Trophoblast cell (in vitro differentiated cells and primary cell): ENCODE measurements at regions not wholly inside any gene's neighbourhood (a gene's known extent, or its start where the extent isn't known, plus 50 kb on each side); places are given as distances from the start of the nearest gene placed in this dataset.

Source experiments
- DNase-seq, 2 donors: peaks; one replicate each; pipeline ENCODE4 v3.0.0-alpha.2; 2016
- H2AFZ ChIP-seq: 2 replicates; pipeline ENCODE4 v1.6.1; 2013; ENCODE audit warnings: low read length, moderate library complexity, mild to moderate bottlenecking; ENCODE audit not compliant: insufficient read depth, poor library complexity
- H2AK5ac ChIP-seq: 2 replicates; pipeline ENCODE4 v1.6.1; 2013; ENCODE audit warnings: mild to moderate bottlenecking, low read length
- H2BK120ac ChIP-seq: 2 replicates; pipeline ENCODE4 v1.6.1; 2013; ENCODE audit warnings: low read length, mild to moderate bottlenecking, moderate library complexity; ENCODE audit not compliant: insufficient read depth, poor library complexity
- H2BK12ac ChIP-seq: 2 replicates; pipeline ENCODE4 v1.6.1; 2013; ENCODE audit warnings: mild to moderate bottlenecking, low read length, moderate library complexity
- H2BK5ac ChIP-seq: 2 replicates; pipeline ENCODE4 v1.6.1; 2013; ENCODE audit warnings: low read length, low read depth, moderate library complexity, mild to moderate bottlenecking; ENCODE audit not compliant: poor library complexity
- H3K14ac ChIP-seq: 2 replicates; pipeline ENCODE4 v1.6.1; 2013; ENCODE audit warnings: mild to moderate bottlenecking, low read length
- H3K18ac ChIP-seq: 2 replicates; pipeline ENCODE4 v1.6.1; 2013; ENCODE audit warnings: mild to moderate bottlenecking, low read length
- H3K23ac ChIP-seq: 2 replicates; pipeline ENCODE4 v1.6.1; 2013; ENCODE audit warnings: low read length
- H3K27ac ChIP-seq: 2 replicates; pipeline ENCODE4 v1.5.1; 2013; ENCODE audit warnings: low read depth, mild to moderate bottlenecking, inconsistent platforms, low read length, moderate library complexity
- H3K27me3 ChIP-seq: 2 replicates; pipeline ENCODE4 v1.6.1; 2013; ENCODE audit warnings: inconsistent platforms, mild to moderate bottlenecking, low read length, moderate library complexity; ENCODE audit not compliant: insufficient read depth
- H3K36me3 ChIP-seq, 2 experiments: 1 replicate in 1 of 2; 2 replicates in 1 of 2; pipeline ENCODE4 v1.6.1; 2013; ENCODE audit warnings: low read length in 2 of 2, mild to moderate bottlenecking in 2 of 2, moderate library complexity in 1 of 2; ENCODE audit not compliant: insufficient read depth in 2 of 2, control insufficient read depth in 1 of 2
- H3K4ac ChIP-seq: 2 replicates; pipeline ENCODE4 v1.6.1; 2013; ENCODE audit warnings: low read depth, mild to moderate bottlenecking, low read length, moderate library complexity
- H3K4me1 ChIP-seq, 2 experiments: 1 replicate in 1 of 2; 2 replicates in 1 of 2; pipeline ENCODE4 v1.6.1; 2013; ENCODE audit warnings: low read length in 2 of 2, mild to moderate bottlenecking in 2 of 2, moderate library complexity in 1 of 2; ENCODE audit not compliant: insufficient read depth in 2 of 2, control insufficient read depth in 1 of 2
- H3K4me2 ChIP-seq: 2 replicates; pipeline ENCODE4 v1.6.1; 2013; ENCODE audit warnings: inconsistent platforms, mild to moderate bottlenecking, low read length, moderate library complexity
- H3K4me3 ChIP-seq: 2 replicates; pipeline ENCODE4 v1.5.1; 2013; ENCODE audit warnings: mild to moderate bottlenecking, low read depth, low read length, inconsistent platforms
- H3K79me1 ChIP-seq: one replicate; pipeline ENCODE4 v1.6.1; 2013; ENCODE audit warnings: low read length
- H3K79me2 ChIP-seq: 2 replicates; pipeline ENCODE4 v1.6.1; 2013; ENCODE audit warnings: low read length, mild to moderate bottlenecking; ENCODE audit not compliant: control insufficient read depth, insufficient read depth, poor library complexity
- H3K9ac ChIP-seq: 2 replicates; pipeline ENCODE4 v1.6.1; 2013; ENCODE audit warnings: mild to moderate bottlenecking, low read length
- H3K9me3 ChIP-seq: 2 replicates; pipeline ENCODE4 v1.6.1; 2013; ENCODE audit warnings: low read depth, mild to moderate bottlenecking, control low read depth, inconsistent platforms, low read length; ENCODE audit not compliant: insufficient read depth
- H4K12ac ChIP-seq: 2 replicates; pipeline ENCODE4 v1.6.1; 2013; ENCODE audit warnings: low read depth, mild to moderate bottlenecking, low read length, moderate library complexity
- H4K8ac ChIP-seq: 2 replicates; pipeline ENCODE4 v1.6.1; 2013; ENCODE audit warnings: low read depth, mild to moderate bottlenecking, low read length, moderate library complexity
- H4K91ac ChIP-seq: one replicate; pipeline ENCODE4 v1.6.1; 2013; ENCODE audit warnings: low read depth, mild to moderate bottlenecking, low read length, moderate library complexity
- WGBS: extraction: QIAGEN DNeasy Blood & Tissue Kit; methylation state at CpG from one replicate; pipeline ENCODE4 v1.1.7; 2013; ENCODE audit warnings: missing lambda C conversion rate; ENCODE audit not compliant: insufficient read length, insufficient coverage; ENCODE audit errors: extremely low coverage; 5-methylcytosine and 5-hydroxymethylcytosine counted together

DNA sequence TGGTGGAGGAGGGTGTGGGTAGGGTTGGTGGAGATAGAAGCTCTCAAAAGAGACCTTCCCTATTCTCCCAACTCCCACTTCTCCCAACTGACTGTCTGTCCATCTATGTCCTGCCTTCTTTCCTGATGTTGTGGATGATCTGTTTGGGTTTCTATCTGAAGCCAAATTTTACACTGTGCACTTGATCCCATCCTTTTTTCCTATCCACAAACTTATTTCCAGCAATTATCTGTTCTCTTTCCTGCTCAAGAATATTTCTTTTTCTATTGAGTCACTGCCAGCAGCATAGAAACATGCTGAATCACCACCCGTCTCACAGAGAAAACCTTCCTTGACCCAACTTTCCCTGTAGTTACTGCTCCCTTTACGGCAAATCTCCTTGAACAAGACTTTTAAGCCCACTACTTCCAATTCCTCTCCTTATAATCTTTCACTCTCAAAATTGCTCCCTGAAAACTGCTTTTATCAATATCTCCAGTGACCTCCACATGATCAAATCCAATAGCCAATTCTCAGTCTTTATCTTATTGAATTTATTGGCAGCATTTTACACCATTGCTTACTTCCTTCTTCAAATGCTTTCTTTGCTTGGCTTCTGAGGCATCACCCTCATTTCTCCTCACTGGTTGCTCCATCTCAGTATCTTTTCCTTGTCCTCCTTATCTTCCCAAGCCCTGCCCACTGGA is 141.2 kb upstream of the SLC7A14 start:
- Histone ChIP-seq H3K27ac (peak overlapping the region; percentile 9), H3K18ac (no peak overlapping the region), H2BK120ac (no peak overlapping the region), H3K27me3 (no peaks in the 10 kb centered on the region), H3K36me3 (no peaks in the 10 kb centered on the region), H3K79me1 (no peaks in the 10 kb centered on the region), H2BK5ac (no peak overlapping the region), H3K4me2 (no peak overlapping the region), H4K12ac (no peak overlapping the region), H3K9me3 (no peaks in the 10 kb centered on the region), H3K14ac (no peak overlapping the region), H2AFZ (no peak overlapping the region), H2BK12ac (no peak overlapping the region), H3K4me3 (no peak overlapping the region), H4K8ac (no peak overlapping the region), H4K91ac (no peak overlapping the region), H3K9ac (no peak overlapping the region), H3K4ac (no peak overlapping the region), H3K79me2 (no peaks in the 10 kb centered on the region), H3K4me1 (peaks cover 9 to 11% of the 10 kb centered on the region in 2 experiments), H2AK5ac (no peak overlapping the region), H3K23ac (no peak overlapping the region)
- DNase-seq: peak; percentile 65 to 82
- WGBS: 100% methylated on average over 1 of the region's 2 CpGs

GRCh38 chr3:170725285-170725731 is 139.4 kb upstream of the SLC7A14 start:
- Histone ChIP-seq H4K12ac (no peak overlapping the region), H3K79me1 (no peaks in the 10 kb centered on the region), H2AK5ac (no peak overlapping the region), H3K4ac (no peak overlapping the region), H4K8ac (no peak overlapping the region), H3K4me1 (peaks cover 6 to 8% of the 10 kb centered on the region in 2 experiments), H2AFZ (no peak overlapping the region), H3K9ac (no peak overlapping the region), H3K4me3 (no peak overlapping the region), H3K14ac (no peak overlapping the region), H3K9me3 (no peaks in the 10 kb centered on the region), H3K36me3 (no peaks in the 10 kb centered on the region), H3K27ac (no peak overlapping the region), H2BK120ac (no peak overlapping the region), H3K4me2 (no peak overlapping the region), H3K23ac (no peak overlapping the region), H3K18ac (no peak overlapping the region), H3K27me3 (no peaks in the 10 kb centered on the region), H2BK5ac (no peak overlapping the region), H4K91ac (no peak overlapping the region), H3K79me2 (no peaks in the 10 kb centered on the region), H2BK12ac (no peak overlapping the region)
- no peak for DNase-seq
- no CpG with 5 or more reads among the region's 2 CpGs for WGBS

GRCh38 chr3:170724599-170725280 is 138.9 kb upstream of the SLC7A14 start:
- Histone ChIP-seq H2AK5ac (no peak overlapping the region), H3K79me2 (no peaks in the 10 kb centered on the region), H3K23ac (no peak overlapping the region), H3K4me2 (no peak overlapping the region), H4K8ac (no peak overlapping the region), H3K27ac (no peak overlapping the region), H2BK12ac (no peak overlapping the region), H4K12ac (no peak overlapping the region), H3K4ac (no peak overlapping the region), H3K9ac (no peak overlapping the region), H3K9me3 (no peaks in the 10 kb centered on the region), H3K18ac (no peak overlapping the region), H3K4me3 (no peak overlapping the region), H2BK120ac (no peak overlapping the region), H3K27me3 (no peaks in the 10 kb centered on the region), H4K91ac (no peak overlapping the region), H3K79me1 (no peaks in the 10 kb centered on the region), H3K14ac (no peak overlapping the region), H3K36me3 (no peaks in the 10 kb centered on the region), H2BK5ac (no peak overlapping the region), H2AFZ (no peak overlapping the region), H3K4me1 (peaks cover 2 to 5% of the 10 kb centered on the region in 2 experiments)
- WGBS: no CpG with 5 or more reads among the region's 1 CpG
- DNase-seq: no peak

DNA sequence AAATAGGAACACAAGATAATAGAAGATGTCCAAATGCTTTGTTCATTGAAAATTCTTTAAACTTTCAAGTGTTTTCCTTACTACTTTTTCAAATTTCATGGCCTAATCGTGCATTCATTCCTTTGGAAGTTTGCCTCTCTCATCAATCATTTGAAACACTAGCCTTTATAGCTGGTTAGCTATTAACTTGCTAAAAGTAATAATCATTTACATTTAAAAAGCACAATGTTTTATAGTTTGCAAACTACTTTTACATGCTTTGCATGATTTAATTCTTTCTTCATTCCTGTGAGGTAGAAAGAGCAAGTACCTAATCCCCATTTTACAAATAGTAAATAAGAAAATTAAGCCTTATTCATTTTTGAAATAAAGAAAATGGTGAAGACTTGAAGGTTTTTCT is 137.4 kb upstream of the SLC7A14 start:
- Histone ChIP-seq H3K18ac (no peak overlapping the region), H3K9ac (no peak overlapping the region), H3K4ac (no peak overlapping the region), H2BK12ac (no peak overlapping the region), H2AFZ (no peak overlapping the region), H3K27ac (no peak overlapping the region), H3K79me2 (no peaks in the 10 kb centered on the region), H3K4me1 (peaks cover 2 to 4% of the 10 kb centered on the region in 2 experiments), H4K12ac (no peak overlapping the region), H3K79me1 (no peaks in the 10 kb centered on the region), H3K4me3 (no peak overlapping the region), H3K4me2 (no peak overlapping the region), H3K27me3 (no peaks in the 10 kb centered on the region), H2BK5ac (no peak overlapping the region), H4K8ac (no peak overlapping the region), H3K9me3 (no peaks in the 10 kb centered on the region), H4K91ac (no peak overlapping the region), H2BK120ac (no peak overlapping the region), H3K23ac (no peak overlapping the region), H3K36me3 (no peaks in the 10 kb centered on the region), H2AK5ac (no peak overlapping the region), H3K14ac (no peak overlapping the region)
- no CpG with 5 or more reads among the region's 1 CpG for WGBS
- DNase-seq: no peak
